Stimulated activated effector memory CD8-positive, alpha-beta T cell treated with anti-CD3 and anti-CD28 coated beads, Interleukin-12 subunit alpha, Interleukin-12 subunit beta, amount 100 ng/mL, for 72 hours (primary cell): ENCODE measurements at regions not wholly inside any gene's neighbourhood (a gene's known extent, or its start where the extent isn't known, plus 50 kb on each side); places are given as distances from the start of the nearest gene placed in this dataset.

ENCODE experiments used
- ATAC-seq: fragments of 150-1000 bp; cut with Tn5 transposase; 2 replicates; pipeline ENCODE4 v1.10.0; 2021
- DNase-seq, 2 donors: peaks; one replicate each; pipeline ENCODE4 v3.0.0; 2021 to 2022; ENCODE audit warnings: low spot score in 2 of 2
- H3K27ac Mint-ChIP-seq: one replicate; pipeline ENCODE4 v1.8.0; 2022; ENCODE audit warnings: mild to moderate bottlenecking, mixed read lengths
- H3K36me3 Mint-ChIP-seq: one replicate; pipeline ENCODE4 v1.8.0; 2022; ENCODE audit warnings: mild to moderate bottlenecking, mixed read lengths
- H3K4me1 Mint-ChIP-seq: one replicate; pipeline ENCODE4 v1.8.0; 2022; ENCODE audit warnings: mixed read lengths
- H3K4me3 Mint-ChIP-seq: one replicate; pipeline ENCODE4 v1.8.0; 2022; ENCODE audit warnings: mild to moderate bottlenecking, mixed read lengths
- H3K9me3 Mint-ChIP-seq: one replicate; pipeline ENCODE4 v1.8.0; 2022; ENCODE audit warnings: mixed read lengths

DNA sequence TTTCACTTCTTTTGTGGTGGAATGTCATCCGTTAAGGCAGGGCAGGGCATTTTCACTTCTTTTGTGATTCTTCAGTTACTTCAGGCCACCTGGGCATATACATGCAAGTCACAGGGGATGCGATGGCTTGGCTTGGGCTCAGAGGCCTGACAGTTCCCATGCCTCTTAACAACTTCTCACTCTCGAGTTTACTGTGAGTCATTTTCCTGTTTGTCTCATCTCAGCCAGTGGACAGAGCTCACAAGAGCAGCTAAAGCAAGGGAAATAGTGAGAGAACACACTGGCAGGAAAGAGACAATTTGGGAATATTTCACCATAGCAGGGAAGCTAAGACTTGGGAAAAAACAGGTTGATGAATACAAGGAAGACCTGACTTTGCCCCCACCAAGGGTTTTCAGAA, 1275.7 kb downstream of the NLGN4Y start:
- Mint-ChIP-seq H3K4me3 (no peak overlapping the region), H3K36me3 (no peaks in the 10 kb centered on the region), H3K9me3 (peaks cover 3% of the 10 kb centered on the region), H3K4me1 (no peaks in the 10 kb centered on the region), H3K27ac (no peak overlapping the region)
- DNase-seq = no peak
- no peak for ATAC-seq

DNA sequence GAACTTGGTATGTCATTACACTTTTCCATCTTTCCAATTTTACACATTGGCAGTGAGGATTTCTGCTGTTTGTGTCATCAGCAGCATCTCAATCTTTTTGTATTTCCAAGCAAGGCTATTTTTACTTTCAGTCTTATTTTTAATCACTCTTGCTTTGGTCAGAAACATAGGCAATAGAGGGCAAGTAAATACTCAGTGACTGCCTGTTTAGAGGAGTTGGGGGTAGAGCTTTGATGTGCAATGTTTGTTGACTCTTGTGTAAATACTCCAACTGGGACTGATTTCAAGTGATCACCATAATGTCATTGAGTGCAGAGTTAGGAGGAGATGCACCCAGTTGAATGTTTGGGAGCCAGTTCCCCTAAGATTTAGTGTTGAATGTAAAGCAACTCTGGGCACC, 1281.7 kb downstream of the NLGN4Y start:
- no peaks in the 10 kb centered on the region for H3K36me3 Mint-ChIP-seq
- no peak overlapping the region for H3K4me3 Mint-ChIP-seq
- ATAC-seq (no peak), DNase-seq (no peak)
- H3K4me1 Mint-ChIP-seq = no peaks in the 10 kb centered on the region
- H3K9me3 Mint-ChIP-seq = peaks cover 5% of the 10 kb centered on the region
- no peak overlapping the region for H3K27ac Mint-ChIP-seq

DNA sequence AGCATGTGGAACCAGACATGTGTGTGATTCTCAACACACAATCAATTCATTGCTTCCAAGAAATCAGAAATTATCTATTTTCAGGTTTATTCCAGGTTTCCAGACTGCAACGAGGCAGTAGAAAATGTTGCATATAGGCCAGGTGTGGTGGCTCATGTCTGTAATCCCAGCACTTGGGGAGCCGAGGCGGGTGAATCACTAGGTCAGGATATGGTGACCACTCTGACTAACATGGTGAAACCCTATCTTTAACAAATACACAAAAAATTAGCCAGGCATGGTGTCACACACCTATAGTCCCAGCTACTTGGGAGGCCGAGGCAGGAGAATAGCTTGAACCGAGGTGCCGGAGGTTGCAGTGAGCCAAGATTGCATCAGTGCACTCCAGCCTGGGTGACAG, 1289.9 kb downstream of the NLGN4Y start:
- Mint-ChIP-seq H3K9me3 (no peaks in the 10 kb centered on the region), H3K27ac (no peak overlapping the region), H3K4me1 (no peaks in the 10 kb centered on the region), H3K36me3 (no peaks in the 10 kb centered on the region), H3K4me3 (no peak overlapping the region)
- no peak for DNase-seq
- ATAC-seq = no peak
